ENCODE measurements at regions not wholly inside any gene's neighbourhood (a gene's known extent, or its start where the extent isn't known, plus 50 kb on each side); places are given as distances from the start of the nearest gene placed in this dataset.

GRCh38 chr5:114989512-114989911, 180.2 kb downstream of the TRIM36 start:
- DNase-seq (ENCODE audit: low read depth, low spot score), result no peak
- ChIA-PET CTCF (no interaction called here), SMC1A (ENCODE audit: uncharacterized antibody, unreplicated experiment) (no interaction called here), RAD21 (ENCODE audit: unreplicated experiment) (no interaction called here), POLR2A (no interaction called here)
- H4K20me1 ChIP-seq (ENCODE audit: control insufficient read depth, insufficient read depth), result no peaks in the 10 kb centered on the region
- no peak for ATAC-seq
- in situ Hi-C loops (cut with MboI) (no loop called here), intact Hi-C loops (cut with micrococcal nuclease; ENCODE audit: unreplicated experiment) (no loop called here)
- H3K27me3 ChIP-seq (replicated peaks in 1 of 2; ENCODE audit: control insufficient read depth in 2 of 2, insufficient read depth in 2 of 2, low read length in 1 of 2), result no peaks in the 10 kb centered on the region
- BruUV-seq (replicated peaks), result no TSS peak
- H3K9ac ChIP-seq (ENCODE audit: control insufficient read depth, insufficient read depth, low read length), result no peak overlapping the region
- H3K36me3 ChIP-seq (ENCODE audit: control insufficient read depth in 2 of 2, insufficient read depth in 2 of 2, low read length in 1 of 2), result no peaks in the 10 kb centered on the region
- FAIRE-seq, result no peak
- no peaks in the 10 kb centered on the region; the same call in 2 of the 3 replicates for H3K9me3 ChIP-seq (replicated peaks; ENCODE audit: control insufficient read depth, insufficient read depth, low read length)
- 37% methylated on average over 10 of the region's 10 CpGs for WGBS (ENCODE audit: insufficient coverage, insufficient replicate concordance, low lambda C conversion rate, missing lambda C conversion rate)
- no peak overlapping the region for H3K4me2 ChIP-seq (ENCODE audit: control insufficient read depth, insufficient read depth)
- TF ChIP-seq BRCA1 (IDR thresholded peaks at IDR 0.05; ENCODE audit: low read depth, low read length), result no peak
- TF ChIP-seq GATAD2B (conservative IDR thresholded peaks at IDR 0.05; ENCODE audit: low read depth), result no peak
- no peak for TF ChIP-seq SREBF1 (IDR thresholded peaks at IDR 0.05; ENCODE audit: low read length)
- TF ChIP-seq MYB (IDR thresholded peaks at IDR 0.05; ENCODE audit: borderline replicate concordance, low read depth, low read length), result no peak
- no peak for TF ChIP-seq BCL11A (IDR thresholded peaks at IDR 0.05; ENCODE audit: low read depth, low read length)
- TF ChIP-seq CEBPZ (IDR thresholded peaks at IDR 0.05; ENCODE audit: low read depth, low read length), result no peak
- no peak for TF ChIP-seq LARP7 (IDR thresholded peaks at IDR 0.05)
- no peak for TF ChIP-seq ZNF622 (IDR thresholded peaks at IDR 0.05)
- H3K27ac ChIP-seq (ENCODE audit: control insufficient read depth, insufficient read depth), result no peak overlapping the region
- no peak overlapping the region for H3K4me3 ChIP-seq
- no peaks in the 10 kb centered on the region for H3K4me1 ChIP-seq (ENCODE audit: control insufficient read depth, insufficient read depth, low read length)
- H2AFZ ChIP-seq (ENCODE audit: control insufficient read depth, low read depth, low read length), result no peak overlapping the region
- no peaks in the 10 kb centered on the region for H3K79me2 ChIP-seq (ENCODE audit: control insufficient read depth, insufficient read depth, low read length)
